Posterior vena cava (tissue), 2 donors: ENCODE measurements at regions not wholly inside any gene's neighbourhood (a gene's known extent, or its start where the extent isn't known, plus 50 kb on each side); places are given as distances from the start of the nearest gene placed in this dataset.
A peak's percentile ranks its signal among the peaks of the same experiment; 100 is the strongest.

Source experiments
- DNase-seq: peaks from one replicate; pipeline ENCODE4 v3.0.0-alpha.2; 2020; ENCODE audit warnings: low spot score
- intact Hi-C, 2 donors: fragments of 100-400 bp; cut with DNase I; formaldehyde crosslinking; loops; one replicate each; pipeline versions ENCODE4 v1.14.1 to v1.14.2; 2022 to 2023
- donor health status: DM: yes; HTN: yes; CAD: no.
- donor health status: DM: yes; HTN: yes; CAD: no.

- DNase-seq: no peak
- intact Hi-C loops: no loop called here
These were observed 220.7 kb downstream of the ENGASE start for GRCh38 chr17:79295307-79295706.

- peak; percentile 89 for DNase-seq
These were observed 219.9 kb downstream of the ENGASE start for GRCh38 chr17:79294459-79295071.

GRCh38 chr17:79292501-79292900 is 217.9 kb downstream of the ENGASE start:
- no peak for DNase-seq
- intact Hi-C loops: no loop called here

More at GRCh38 chr17:79294459-79295071, 219.9 kb downstream of the ENGASE start:
- intact Hi-C loops: no loop called here

GRCh38 chr17:79291391-79291790 is 216.8 kb downstream of the ENGASE start:
- no peak for DNase-seq
- intact Hi-C loops: no loop called here

- DNase-seq: no peak
- intact Hi-C loops: no loop called here
These were observed 216.1 kb downstream of the ENGASE start for GRCh38 chr17:79290726-79291125.

- intact Hi-C loops: no loop called here
- no peak for DNase-seq
These were observed 214.3 kb downstream of the ENGASE start for GRCh38 chr17:79288950-79289349.

- intact Hi-C loops: no loop called here
- DNase-seq: no peak
These were observed 211.8 kb downstream of the ENGASE start for GRCh38 chr17:79286440-79286839.

GRCh38 chr17:79285973-79286372 is 211.3 kb downstream of the ENGASE start:
- intact Hi-C loops: no loop called here
- DNase-seq: no peak

- no peak for DNase-seq
- intact Hi-C loops: no loop called here
These were observed 207.7 kb downstream of the ENGASE start for GRCh38 chr17:79282294-79282693.

GRCh38 chr17:79281803-79282202 is 207.2 kb downstream of the ENGASE start:
- intact Hi-C loops: no loop called here
- DNase-seq: no peak

- no peak for DNase-seq
- intact Hi-C loops: no loop called here
These were observed 206.4 kb downstream of the ENGASE start for GRCh38 chr17:79280866-79281572.

GRCh38 chr17:79280010-79280409 is 205.4 kb downstream of the ENGASE start:
- DNase-seq: no peak
- intact Hi-C loops: no loop called here

- DNase-seq: no peak
- intact Hi-C loops: no loop called here
These were observed 204.7 kb downstream of the ENGASE start for GRCh38 chr17:79279320-79279719.

- intact Hi-C loops: no loop called here
- no peak for DNase-seq
These were observed 202.2 kb downstream of the ENGASE start for GRCh38 chr17:79276821-79277220.

- DNase-seq: no peak
- intact Hi-C loops: no loop called here
These were observed 199.0 kb downstream of the ENGASE start for GRCh38 chr17:79273660-79274059.

- intact Hi-C loops: no loop called here
- DNase-seq: no peak
These were observed 198.1 kb downstream of the ENGASE start for GRCh38 chr17:79272666-79273219.

GRCh38 chr17:79272220-79272619 is 197.6 kb downstream of the ENGASE start:
- DNase-seq: no peak
- intact Hi-C loops: no loop called here

GRCh38 chr17:79269620-79270019 is 195.0 kb downstream of the ENGASE start:
- DNase-seq: no peak
- intact Hi-C loops: loop anchor here in 1 of 2 donors (2.0 kb wide), 1 partner anchor 47 kb away; no protein-coding TSS in a partner anchor

GRCh38 chr17:79263191-79263590 is 188.6 kb downstream of the ENGASE start:
- intact Hi-C loops: no loop called here
- no peak for DNase-seq

- no peak for DNase-seq
- intact Hi-C loops: no loop called here
These were observed 188.0 kb downstream of the ENGASE start for GRCh38 chr17:79262624-79263023.
